Natural killer cell treated with Interleukin-12 subunit alpha and Interleukin-12 subunit beta and Interleukin-15 and Interleukin-18, amount 100 ng/mL, for 72 hours (primary cell): ENCODE measurements at regions not wholly inside any gene's neighbourhood (a gene's known extent, or its start where the extent isn't known, plus 50 kb on each side); places are given as distances from the start of the nearest gene placed in this dataset.
"Not testable (repeated sequence)": the region's sequence is repeated elsewhere in the genome, so short reads cannot be mapped to it uniquely, and the experiment has no call there.

Experiments used
- ATAC-seq, 2 donors: fragments of 150-1000 bp; cut with Tn5 transposase in 1 of 2; sonication (Bioruptor Pico), chemical (Tn5 transposase) in 1 of 2; 2 replicates each; pipeline ENCODE4 v1.10.0; 2021
- DNase-seq: peaks from one replicate; pipeline ENCODE4 v3.0.0; 2022; ENCODE audit warnings: low spot score
- H3K27ac Mint-ChIP-seq, 2 donors: 1 replicate in 1 of 2; 2 replicates in 1 of 2; pipeline ENCODE4 v1.8.0; 2022; ENCODE audit warnings: mixed read lengths in 2 of 2, mild to moderate bottlenecking in 1 of 2, moderate library complexity in 1 of 2
- H3K27me3 Mint-ChIP-seq, 2 donors: 1 replicate in 1 of 2; 2 replicates in 1 of 2; pipeline ENCODE4 v1.8.0; 2022; ENCODE audit warnings: mixed read lengths in 2 of 2
- H3K36me3 Mint-ChIP-seq: one replicate; pipeline ENCODE4 v1.8.0; 2022; ENCODE audit warnings: mixed read lengths
- H3K4me1 Mint-ChIP-seq, 2 donors: 1 replicate in 1 of 2; 2 replicates in 1 of 2; pipeline ENCODE4 v1.8.0; 2022; ENCODE audit warnings: low read depth in 2 of 2, mixed read lengths in 2 of 2, mild to moderate bottlenecking in 1 of 2
- H3K4me3 Mint-ChIP-seq: one replicate; pipeline ENCODE4 v1.8.0; 2022; ENCODE audit warnings: mixed read lengths
- H3K9me3 Mint-ChIP-seq: 2 replicates; pipeline ENCODE4 v1.8.0; 2022; ENCODE audit warnings: mixed read lengths

GRCh38 chr3:35198857-35199256 is 440.5 kb upstream of the ARPP21 start:
- no peaks in the 10 kb centered on the region for H3K27me3 Mint-ChIP-seq

GRCh38 chr3:35200056-35200455 is 439.3 kb upstream of the ARPP21 start:
- H3K4me1 Mint-ChIP-seq = no peaks in the 10 kb centered on the region
- no peak for ATAC-seq

More at GRCh38 chr3:35198857-35199256, 440.5 kb upstream of the ARPP21 start:
- ATAC-seq (no peak), DNase-seq (no peak)
- H3K36me3 Mint-ChIP-seq = no peaks in the 10 kb centered on the region
- no peaks in the 10 kb centered on the region for H3K4me1 Mint-ChIP-seq
- H3K4me3 Mint-ChIP-seq = no peak overlapping the region
- H3K9me3 Mint-ChIP-seq = peaks cover 8% of the 10 kb centered on the region
- no peak overlapping the region for H3K27ac Mint-ChIP-seq

GRCh38 chr3:35201211-35201610 is 438.1 kb upstream of the ARPP21 start:
- Mint-ChIP-seq H3K36me3 (no peaks in the 10 kb centered on the region), H3K4me1 (no peaks in the 10 kb centered on the region), H3K27ac (no peak overlapping the region), H3K27me3 (no peaks in the 10 kb centered on the region), H3K9me3 (peaks cover 10% of the 10 kb centered on the region), H3K4me3 (no peak overlapping the region)
- DNase-seq (no peak), ATAC-seq (no peak)

More at GRCh38 chr3:35200056-35200455, 439.3 kb upstream of the ARPP21 start:
- Mint-ChIP-seq H3K27me3 (no peaks in the 10 kb centered on the region), H3K27ac (no peak overlapping the region), H3K4me3 (no peak overlapping the region), H3K9me3 (peaks cover 8% of the 10 kb centered on the region), H3K36me3 (no peaks in the 10 kb centered on the region)
- no peak for DNase-seq

GRCh38 chr3:35215525-35216500 is 423.5 kb upstream of the ARPP21 start:
- H3K9me3 Mint-ChIP-seq = peaks cover 17% of the 10 kb centered on the region
- no peaks in the 10 kb centered on the region for H3K27me3 Mint-ChIP-seq
- no peak overlapping the region for H3K27ac Mint-ChIP-seq
- H3K4me3 Mint-ChIP-seq = no peak overlapping the region
- peaks cover 4% of the 10 kb centered on the region for H3K36me3 Mint-ChIP-seq
- ATAC-seq (no peak), DNase-seq (no peak)
- H3K4me1 Mint-ChIP-seq = no peaks in the 10 kb centered on the region

- Mint-ChIP-seq H3K4me3 (no peak overlapping the region), H3K4me1 (no peaks in the 10 kb centered on the region), H3K27ac (no peak overlapping the region), H3K9me3 (peaks cover 17% of the 10 kb centered on the region), H3K27me3 (no peaks in the 10 kb centered on the region), H3K36me3 (peaks cover 4% of the 10 kb centered on the region)
- ATAC-seq = no peak
- no peak for DNase-seq
Observed at GRCh38 chr3:35216501-35217266, 422.6 kb upstream of the ARPP21 start.

- peaks cover 6% of the 10 kb centered on the region for H3K36me3 Mint-ChIP-seq
- H3K4me3 Mint-ChIP-seq = no peak overlapping the region
- H3K27me3 Mint-ChIP-seq = no peaks in the 10 kb centered on the region
- H3K4me1 Mint-ChIP-seq = no peaks in the 10 kb centered on the region
- no peak for DNase-seq
- no peak for ATAC-seq
- peaks cover 9% of the 10 kb centered on the region for H3K9me3 Mint-ChIP-seq
- H3K27ac Mint-ChIP-seq = no peak overlapping the region
Observed at GRCh38 chr3:35223632-35224394, 415.5 kb upstream of the ARPP21 start.

GRCh38 chr3:35224565-35225295 is 414.6 kb upstream of the ARPP21 start:
- H3K36me3 Mint-ChIP-seq = peaks cover 6% of the 10 kb centered on the region
- peaks cover 10% of the 10 kb centered on the region for H3K9me3 Mint-ChIP-seq
- no peaks in the 10 kb centered on the region for H3K4me1 Mint-ChIP-seq
- no peaks in the 10 kb centered on the region for H3K27me3 Mint-ChIP-seq
- no peak for DNase-seq
- no peak overlapping the region for H3K4me3 Mint-ChIP-seq
- no peak overlapping the region for H3K27ac Mint-ChIP-seq
- ATAC-seq = no peak

GRCh38 chr3:35241236-35241635 is 398.1 kb upstream of the ARPP21 start:
- DNase-seq (no peak), ATAC-seq (no peak)
- Mint-ChIP-seq H3K27ac (no peak overlapping the region), H3K4me1 (no peaks in the 10 kb centered on the region), H3K4me3 (no peak overlapping the region), H3K9me3 (peaks cover 13% of the 10 kb centered on the region), H3K36me3 (no peaks in the 10 kb centered on the region), H3K27me3 (no peaks in the 10 kb centered on the region)

GRCh38 chr3:35254917-35255316 is 384.4 kb upstream of the ARPP21 start:
- Mint-ChIP-seq H3K27me3 (no peaks in the 10 kb centered on the region), H3K36me3 (no peaks in the 10 kb centered on the region), H3K9me3 (peaks cover 39% of the 10 kb centered on the region), H3K4me3 (no peak overlapping the region), H3K27ac (no peak overlapping the region), H3K4me1 (no peaks in the 10 kb centered on the region)
- no peak for ATAC-seq
- no peak for DNase-seq

GRCh38 chr3:35257641-35258040 is 381.7 kb upstream of the ARPP21 start:
- H3K27ac Mint-ChIP-seq = no peak overlapping the region
- no peaks in the 10 kb centered on the region for H3K27me3 Mint-ChIP-seq
- ATAC-seq = no peak
- peaks cover 37% of the 10 kb centered on the region for H3K9me3 Mint-ChIP-seq
- H3K4me3 Mint-ChIP-seq = no peak overlapping the region
- H3K36me3 Mint-ChIP-seq = no peaks in the 10 kb centered on the region
- no peaks in the 10 kb centered on the region for H3K4me1 Mint-ChIP-seq
- DNase-seq = no peak

GRCh38 chr3:35262406-35262805 is 376.9 kb upstream of the ARPP21 start:
- H3K4me3 Mint-ChIP-seq = no peak overlapping the region
- peaks cover 15% of the 10 kb centered on the region for H3K9me3 Mint-ChIP-seq
- ATAC-seq (no peak), DNase-seq (no peak)
- H3K27ac Mint-ChIP-seq = no peak overlapping the region
- no peaks in the 10 kb centered on the region for H3K27me3 Mint-ChIP-seq
- no peaks in the 10 kb centered on the region for H3K4me1 Mint-ChIP-seq
- H3K36me3 Mint-ChIP-seq = no peaks in the 10 kb centered on the region

- Mint-ChIP-seq H3K27ac (no peak overlapping the region), H3K4me1 (no peaks in the 10 kb centered on the region), H3K36me3 (no peaks in the 10 kb centered on the region), H3K4me3 (no peak overlapping the region), H3K9me3 (peaks cover 8% of the 10 kb centered on the region), H3K27me3 (no peaks in the 10 kb centered on the region)
- DNase-seq (no peak), ATAC-seq (no peak)
Observed at GRCh38 chr3:35263477-35263876, 375.8 kb upstream of the ARPP21 start.

- H3K4me1 Mint-ChIP-seq, H3K9me3 Mint-ChIP-seq, H3K4me3 Mint-ChIP-seq: not testable (repeated sequence)
Observed at GRCh38 chr3:35266065-35266464, 373.3 kb upstream of the ARPP21 start.

More at GRCh38 chr3:35266065-35266464, 373.3 kb upstream of the ARPP21 start:
- ATAC-seq, H3K36me3 Mint-ChIP-seq, DNase-seq, H3K27me3 Mint-ChIP-seq, H3K27ac Mint-ChIP-seq: not testable (repeated sequence)
